GM19238 (cell line): ENCODE measurements at regions not wholly inside any gene's neighbourhood (a gene's known extent, or its start where the extent isn't known, plus 50 kb on each side); places are given as distances from the start of the nearest gene placed in this dataset.

Source experiments
- DNase-seq: peaks from one replicate; pipeline ENCODE4 v3.0.0; 2011; ENCODE audit warnings: low spot score; ENCODE audit not compliant: insufficient read length

DNA sequence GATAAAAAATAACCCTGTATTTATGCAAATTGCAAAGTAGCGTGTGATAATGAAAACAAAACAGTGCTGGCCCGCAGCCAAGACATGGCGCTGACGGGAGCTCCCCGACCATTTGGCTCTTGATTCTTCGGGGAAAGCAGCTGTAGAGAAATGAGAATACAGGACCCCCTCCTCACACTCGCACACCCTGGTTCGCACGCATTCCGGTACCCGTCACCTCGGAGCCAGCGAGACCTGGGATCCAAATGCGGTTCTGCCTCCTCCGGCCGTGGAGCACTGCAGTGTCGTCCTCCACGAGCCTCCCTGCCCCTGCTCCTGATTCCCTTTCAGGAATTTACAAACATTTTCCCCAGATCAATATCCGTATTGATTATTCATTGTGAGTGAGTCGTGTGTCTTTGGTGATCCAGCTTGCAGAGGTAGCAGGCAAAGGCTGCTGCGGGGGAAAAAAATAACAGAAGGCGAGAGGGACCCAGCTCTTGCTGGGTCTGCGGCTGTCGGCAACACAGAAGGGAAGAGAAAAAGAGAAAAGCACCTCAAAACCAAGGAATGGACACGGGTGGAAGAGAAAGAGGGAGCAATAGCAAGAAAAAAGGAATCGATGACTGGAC, 184.1 kb upstream of the ZFHX3 start:
- no peak for DNase-seq

DNA sequence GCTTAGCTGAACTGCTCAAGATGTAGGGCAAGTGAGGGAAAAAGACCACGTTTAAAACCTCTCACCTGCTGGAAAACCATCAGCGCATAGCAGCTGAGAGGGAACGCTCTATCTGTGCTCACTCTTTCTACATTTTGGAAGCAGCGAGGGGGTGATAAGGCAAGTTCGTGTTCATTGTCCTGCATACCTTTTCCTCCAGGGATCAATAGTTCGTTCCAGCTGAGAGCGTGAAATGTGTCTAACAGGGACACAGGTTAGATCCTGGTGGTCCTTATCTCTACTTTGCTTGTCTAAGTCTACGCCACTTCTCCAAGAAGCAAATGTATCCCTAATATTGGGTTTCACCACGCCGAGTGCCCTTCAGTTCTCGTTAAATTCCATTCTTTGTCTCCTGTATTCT, 183.5 kb upstream of the ZFHX3 start:
- no peak for DNase-seq

DNA sequence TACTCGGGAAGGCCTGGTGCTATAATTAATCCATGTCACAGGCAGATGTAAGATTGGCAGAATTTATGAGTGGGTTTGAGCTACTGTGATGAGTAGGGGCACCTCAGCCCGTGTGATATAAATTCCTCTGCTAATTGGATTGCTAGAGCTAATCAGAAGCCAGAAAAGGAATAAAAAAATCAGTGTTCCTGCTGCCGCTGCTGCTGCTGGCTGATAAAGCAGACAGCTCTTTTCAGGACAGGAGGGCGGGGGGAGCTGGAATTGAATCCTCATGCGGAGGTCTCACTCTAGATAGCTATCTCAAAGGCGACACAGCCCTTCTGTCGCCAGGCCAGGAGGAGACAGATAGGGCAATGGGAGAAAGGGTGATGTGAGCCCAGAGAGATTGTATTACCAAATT, 182.7 kb upstream of the ZFHX3 start:
- DNase-seq: no peak

DNA sequence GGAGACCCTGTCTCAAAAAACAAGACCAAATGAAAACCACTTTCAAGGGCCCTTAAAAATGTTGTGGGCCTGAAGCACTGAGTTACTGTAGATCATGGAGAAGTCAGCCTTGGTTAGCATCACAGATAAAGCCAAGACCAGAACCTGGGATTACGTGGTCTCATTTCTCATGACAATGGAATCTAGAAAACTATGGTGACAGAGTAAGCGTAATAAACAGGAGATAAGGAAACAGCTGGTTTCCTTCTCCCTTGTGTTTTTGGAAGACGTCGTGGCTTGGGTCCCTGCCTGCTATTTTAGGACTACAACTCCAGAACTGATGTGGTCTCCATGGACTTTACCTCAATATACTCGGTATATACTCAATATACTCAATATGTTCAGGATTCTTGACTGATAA, 180.7 kb upstream of the ZFHX3 start:
- no peak for DNase-seq

DNA sequence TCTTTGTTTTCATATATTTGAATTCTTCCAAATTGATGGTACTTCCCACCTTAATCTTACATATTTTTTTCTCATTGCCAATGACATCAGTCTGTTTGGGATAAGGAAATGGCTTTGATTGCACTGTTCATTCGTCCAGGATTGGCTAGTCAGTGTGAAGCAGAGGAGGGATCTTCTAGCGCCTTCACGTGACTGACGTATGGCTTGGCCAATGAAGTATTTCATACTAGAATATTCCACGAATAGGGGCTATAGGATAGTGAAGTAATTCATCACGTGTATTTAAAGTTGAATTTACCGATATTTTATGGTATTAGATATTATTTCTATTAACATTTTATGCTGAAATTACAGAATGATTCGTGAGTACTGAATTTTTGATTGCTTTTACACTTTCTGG, 178.7 kb upstream of the ZFHX3 start:
- no peak for DNase-seq

DNA sequence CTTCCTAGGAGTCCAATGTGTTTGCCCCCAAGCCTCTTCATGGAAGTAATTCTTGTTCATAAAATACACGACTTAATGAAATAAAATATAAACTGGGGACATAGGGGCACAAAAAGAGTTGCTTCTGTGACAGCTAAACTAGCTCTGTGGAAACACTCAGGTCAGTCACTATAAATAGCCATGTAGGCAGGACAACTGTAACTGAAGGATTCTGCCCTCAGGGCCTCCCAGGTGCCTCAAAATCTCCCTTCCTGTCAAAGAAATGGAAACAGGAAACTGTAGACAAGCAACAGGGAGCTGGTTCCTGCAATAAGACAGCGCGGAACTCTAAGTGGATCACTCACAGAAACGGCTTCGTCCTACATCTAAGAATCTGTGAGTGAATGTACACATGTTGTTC, 178.1 kb upstream of the ZFHX3 start:
- no peak for DNase-seq

DNA sequence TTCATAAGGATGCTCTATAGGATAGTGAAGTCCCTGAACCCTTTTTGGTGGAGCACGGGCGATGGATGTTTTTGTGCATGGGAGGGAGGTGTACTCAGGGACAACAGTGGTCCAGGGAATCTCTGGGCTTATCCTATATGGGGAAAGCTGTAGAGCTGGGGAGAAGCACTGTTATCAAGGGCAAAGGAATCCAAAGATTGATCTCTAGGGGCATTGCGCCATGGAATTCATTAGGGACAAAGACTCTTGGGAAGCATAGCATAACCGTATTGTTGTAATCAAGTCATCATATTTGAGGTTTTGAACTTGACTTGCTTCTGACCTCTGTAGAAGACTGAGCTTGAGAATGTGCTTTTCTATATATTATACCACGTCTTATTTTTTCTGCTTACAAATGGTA, 172.9 kb upstream of the ZFHX3 start:
- no peak for DNase-seq

DNA sequence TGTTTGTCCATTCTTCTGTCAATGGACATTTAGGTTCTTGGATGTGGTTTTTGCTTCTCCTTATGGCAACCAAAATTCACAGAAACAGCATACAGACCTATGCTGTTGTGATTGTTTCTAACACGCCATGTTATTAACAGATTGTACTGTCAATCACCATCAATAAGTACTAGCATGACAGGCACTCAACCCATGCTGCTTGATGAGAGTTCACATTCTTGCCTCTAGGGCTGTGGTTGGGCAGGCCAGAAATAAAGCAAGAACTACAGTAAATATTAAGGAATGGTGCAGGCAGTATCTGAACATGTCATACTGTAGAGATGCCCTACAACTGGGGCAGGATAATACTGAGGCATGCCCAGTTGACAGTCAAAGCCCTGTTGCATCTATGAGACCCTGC, 171.2 kb upstream of the ZFHX3 start:
- DNase-seq: no peak

DNA sequence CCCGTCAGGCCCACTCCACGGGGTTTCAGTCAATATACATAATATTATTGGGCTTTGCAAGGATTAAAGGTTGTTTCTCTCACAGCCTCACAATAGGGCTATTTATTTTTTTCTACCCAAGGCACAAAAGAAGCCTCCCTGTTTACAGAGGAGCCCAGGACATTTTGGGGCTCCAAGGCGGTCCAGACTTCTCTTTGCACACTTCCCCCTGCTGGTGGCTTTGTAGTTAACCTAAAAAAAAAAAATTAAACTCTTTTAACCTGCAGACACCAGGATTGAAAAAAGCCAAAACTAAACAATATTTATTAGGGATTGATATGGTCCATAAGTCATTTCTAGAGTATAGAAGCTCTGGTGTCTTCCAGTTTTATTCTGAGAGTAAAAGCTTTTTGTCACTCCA, 169.7 kb upstream of the ZFHX3 start:
- no peak for DNase-seq

DNA sequence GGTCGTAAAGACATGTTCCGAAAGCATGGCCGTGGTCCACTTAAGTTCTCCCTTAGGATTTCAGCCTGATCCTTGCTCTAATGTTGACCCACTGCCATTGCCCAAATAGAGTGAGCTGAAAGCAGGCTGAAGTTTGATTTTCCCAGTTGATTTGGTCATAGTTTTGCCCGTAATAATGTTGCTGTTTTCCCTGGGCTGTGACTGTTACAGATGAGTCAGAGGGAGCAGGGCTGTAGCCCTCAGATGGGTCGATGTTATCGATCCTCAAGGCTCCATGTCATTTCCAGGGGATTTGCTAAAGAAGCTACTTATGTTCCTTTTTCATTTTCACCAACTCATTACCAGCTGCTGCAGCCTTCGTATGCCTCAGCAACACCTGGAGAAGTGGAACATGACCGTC, 169.0 kb upstream of the ZFHX3 start:
- no peak for DNase-seq

DNA sequence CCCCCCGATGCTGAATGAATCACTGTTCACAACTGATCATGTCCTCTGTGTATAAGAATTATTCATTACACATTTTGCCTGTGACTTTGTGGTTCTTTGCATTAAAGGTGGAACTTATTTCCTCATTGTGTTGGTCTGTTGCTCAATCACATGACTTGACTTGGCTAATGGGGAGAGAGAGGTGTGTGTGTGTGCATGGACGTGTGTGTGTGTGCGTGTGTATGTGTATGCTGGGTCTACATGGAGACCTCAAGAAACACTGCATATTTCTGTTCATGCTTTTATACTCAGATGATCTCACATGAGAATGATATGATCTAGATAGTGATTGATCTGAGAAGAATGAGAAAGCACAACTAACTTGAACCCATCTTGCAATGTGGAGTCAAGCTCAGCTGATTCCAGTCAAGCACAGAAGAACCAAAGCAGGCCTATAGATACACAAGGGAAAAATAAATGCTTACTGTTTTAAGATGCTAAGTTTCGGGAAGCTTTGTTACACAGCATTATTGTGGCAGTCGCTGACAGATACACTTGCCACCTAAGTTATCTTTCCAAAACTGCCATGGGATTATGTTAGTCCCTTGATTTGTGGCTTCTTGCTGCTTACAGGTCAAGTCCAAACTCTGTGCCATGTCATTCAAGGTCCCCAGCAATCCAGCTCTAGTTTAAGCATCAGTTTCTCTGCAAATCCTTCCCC, 167.9 kb upstream of the ZFHX3 start:
- no peak for DNase-seq

DNA sequence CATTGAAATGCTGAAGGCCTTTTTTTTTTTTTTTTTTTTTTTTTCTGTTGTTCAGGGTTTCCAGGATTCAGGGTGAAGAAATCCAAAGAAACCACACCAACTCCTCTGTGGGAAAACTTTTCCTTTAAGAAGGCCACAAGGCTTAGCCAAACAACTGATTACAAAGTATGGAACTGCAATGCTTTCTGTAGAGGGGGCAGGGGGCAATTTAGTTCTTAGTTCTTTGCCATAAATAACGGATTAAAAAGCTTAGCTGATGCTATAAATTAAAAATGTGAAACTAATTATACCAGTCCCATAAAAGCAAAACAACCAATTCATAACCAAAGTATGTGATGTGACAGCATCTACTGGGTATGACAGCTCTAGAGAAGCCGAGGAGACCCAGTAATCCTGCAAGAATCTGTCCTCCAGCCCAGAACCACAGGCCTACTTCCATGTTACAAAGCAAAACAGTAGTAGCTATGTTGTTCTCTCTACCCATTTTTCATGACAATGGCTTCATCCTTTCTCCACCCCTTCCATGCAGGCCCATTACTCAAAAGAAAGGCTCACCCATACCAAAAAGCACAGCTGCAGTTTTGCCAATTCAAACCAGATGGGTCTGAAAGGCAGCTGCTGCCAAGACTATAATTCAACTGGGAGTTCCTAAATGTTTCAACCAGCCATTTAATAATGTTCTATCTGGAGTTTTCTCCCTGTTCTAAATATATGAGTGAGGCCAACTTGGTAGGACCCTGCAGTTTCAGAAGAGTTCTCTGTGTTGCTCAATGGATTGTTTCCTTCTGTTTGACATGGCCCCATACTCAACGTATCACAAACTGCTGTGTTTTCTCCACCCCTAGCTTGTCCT, 167.1 kb upstream of the ZFHX3 start:
- no peak for DNase-seq

DNA sequence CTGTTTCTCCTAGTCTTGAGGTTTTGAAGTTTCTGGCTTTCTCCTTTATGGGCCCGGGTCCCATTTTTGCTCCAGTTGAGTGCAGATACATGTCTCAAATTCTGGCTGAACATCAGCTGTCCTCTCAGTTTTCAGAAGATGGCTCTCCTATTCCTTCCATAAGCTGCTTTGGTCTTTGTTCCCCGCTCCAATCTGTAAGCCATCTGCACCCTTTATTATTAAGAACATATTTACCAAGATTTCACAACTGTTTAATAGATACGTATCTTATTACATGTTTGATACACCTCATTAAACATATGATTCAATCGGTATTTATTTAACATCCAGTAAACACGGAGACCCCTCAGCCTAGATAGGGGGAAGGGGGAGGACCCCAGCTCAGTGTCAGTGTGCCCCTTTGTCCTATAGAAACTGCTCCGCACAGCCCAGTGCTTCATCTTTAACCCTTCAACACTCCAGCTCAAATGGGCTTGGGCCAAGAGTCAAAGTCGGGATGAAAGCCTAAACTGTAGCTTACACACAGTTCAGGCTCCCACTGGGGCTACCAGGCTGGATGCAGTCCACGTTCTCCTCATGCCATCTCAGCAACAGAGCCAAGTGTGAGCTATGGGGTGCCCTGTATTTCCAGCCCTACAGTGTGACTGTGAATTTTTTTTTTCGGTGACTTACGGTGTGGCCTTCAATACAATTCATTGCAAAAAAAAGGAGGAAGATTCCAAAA, 166.0 kb upstream of the ZFHX3 start:
- DNase-seq: no peak

DNA sequence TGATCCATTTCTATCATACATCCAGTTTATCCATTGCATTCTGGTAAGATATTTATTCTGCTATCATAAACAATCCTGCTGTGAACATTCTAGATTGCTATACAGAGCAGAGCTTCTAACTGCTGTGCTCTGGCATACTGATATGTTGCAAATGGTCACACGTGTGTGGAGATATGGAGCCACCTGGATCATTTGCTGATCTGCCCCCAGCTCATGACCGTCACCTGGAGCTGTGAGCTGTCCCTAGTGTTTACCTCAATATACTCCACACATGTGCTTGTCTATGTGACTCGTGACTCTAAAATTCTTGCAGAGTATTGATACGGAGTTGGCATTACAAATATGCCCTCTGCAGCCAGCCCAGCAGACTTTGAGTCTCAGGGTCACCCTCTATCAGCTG, 164.5 kb upstream of the ZFHX3 start:
- no peak for DNase-seq

DNA sequence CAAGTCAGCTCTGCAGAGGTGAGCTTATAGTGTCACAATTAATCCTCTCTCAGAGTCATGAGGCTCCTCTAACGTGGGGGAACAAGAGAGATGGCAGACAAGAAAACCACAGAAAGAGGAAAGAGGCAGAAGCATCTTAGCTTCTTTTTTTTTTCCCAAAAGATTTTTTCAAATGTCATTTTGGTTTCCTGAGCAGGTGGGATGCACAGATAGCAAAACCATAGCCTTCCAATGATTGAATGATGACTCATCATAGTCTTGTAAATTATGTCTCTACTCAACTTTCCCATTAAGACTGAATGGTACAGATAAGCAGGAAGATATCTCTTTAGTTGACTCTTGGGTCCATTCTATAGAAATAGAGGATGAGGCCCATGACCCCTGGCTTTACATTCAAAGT, 162.8 kb upstream of the ZFHX3 start:
- no peak for DNase-seq

DNA sequence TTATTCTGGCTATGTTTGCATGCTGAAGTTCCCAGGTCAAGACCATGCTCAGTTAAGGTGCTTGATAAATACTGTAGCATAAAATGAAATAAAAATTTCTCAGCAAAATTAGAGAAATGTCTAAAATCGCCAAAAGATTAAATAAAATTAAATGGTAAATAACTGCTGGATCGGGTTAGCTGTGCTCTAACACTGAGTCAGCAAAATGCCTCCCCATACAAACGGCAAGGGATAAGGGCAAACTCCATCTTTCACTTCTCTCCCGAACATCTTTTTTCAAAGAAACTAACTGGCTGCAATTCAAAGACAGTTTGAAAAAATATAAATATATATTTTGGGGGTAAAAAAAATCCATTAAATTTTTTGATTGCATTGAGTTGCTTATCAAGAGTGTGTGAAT, 162.2 kb upstream of the ZFHX3 start:
- no peak for DNase-seq

DNA sequence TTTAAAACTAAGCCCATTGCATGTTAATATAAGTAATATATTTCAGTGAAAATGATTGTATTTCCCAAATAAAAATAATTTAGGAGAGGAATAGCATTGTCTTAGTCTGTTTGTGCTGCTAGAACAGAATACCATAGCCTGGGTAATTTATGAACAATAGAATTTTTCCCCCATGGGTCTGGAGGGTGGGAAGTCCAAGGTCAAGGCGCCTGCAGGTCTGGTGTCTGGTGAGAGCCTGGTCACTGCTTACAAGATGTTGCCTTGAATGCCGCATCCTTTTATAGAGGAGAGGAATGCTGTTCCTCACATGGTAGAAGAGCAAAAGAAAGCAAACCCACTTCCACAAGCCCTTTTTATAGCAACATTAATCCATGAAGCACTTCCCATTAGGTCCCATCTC, 161.3 kb upstream of the ZFHX3 start:
- no peak for DNase-seq

DNA sequence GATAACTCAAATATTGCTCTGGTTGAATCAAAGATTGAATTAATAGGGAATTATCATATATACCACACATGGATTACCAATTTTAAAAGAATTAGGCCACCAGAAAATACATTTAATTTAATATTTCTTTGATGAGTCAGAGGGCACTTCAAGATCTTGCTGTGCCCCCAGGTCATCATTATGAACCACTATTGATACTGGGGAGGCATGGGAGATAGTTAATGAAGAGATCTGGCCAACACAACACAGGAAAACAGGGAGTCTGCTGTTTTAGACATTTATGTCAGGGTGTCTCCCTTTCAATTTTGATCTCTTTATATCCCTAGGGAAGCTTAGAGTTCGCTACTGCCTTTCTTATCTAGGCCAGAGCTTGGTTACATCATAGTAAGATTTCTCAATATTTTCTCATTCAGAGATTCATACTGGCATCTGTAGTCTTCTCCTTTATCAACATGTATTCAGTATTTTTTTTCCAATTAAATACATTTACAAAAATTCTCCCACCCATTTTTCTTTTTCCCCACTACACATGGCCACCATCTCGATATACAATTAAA, 158.3 kb upstream of the ZFHX3 start:
- no peak for DNase-seq

DNA sequence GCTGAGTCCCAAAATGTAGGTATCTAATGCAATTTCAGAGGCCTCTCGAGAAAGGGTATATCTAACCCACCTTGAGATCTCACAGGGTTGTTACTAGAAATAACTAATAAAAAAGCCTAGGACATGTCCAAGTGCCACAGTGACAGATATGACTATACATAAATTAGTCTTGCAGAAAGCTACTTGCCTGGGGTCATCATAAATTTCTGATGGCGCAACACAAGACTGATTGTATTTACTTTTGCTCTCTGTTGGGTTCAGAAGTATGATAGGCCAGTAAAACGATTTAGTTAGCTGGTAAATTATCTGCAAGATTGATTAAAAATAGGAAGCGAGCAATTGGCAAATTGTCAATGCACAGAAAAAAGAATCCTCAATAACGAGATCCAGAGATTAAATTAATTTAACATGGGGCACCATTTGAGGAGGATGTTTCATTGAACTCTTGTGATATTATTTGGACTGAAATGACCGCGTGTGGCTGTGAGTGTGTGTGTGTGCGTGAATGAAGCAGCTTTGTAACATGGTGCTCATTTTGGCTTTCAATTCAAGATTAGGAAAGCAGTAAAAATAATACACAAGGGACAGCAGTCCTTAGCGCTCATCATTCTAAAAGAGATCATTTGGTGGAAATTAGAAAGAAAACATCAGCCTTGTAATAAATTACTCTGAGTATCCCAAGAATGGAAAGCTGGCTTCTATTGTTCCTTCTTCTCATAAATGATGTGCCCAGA, 157.4 kb upstream of the ZFHX3 start:
- DNase-seq: no peak

DNA sequence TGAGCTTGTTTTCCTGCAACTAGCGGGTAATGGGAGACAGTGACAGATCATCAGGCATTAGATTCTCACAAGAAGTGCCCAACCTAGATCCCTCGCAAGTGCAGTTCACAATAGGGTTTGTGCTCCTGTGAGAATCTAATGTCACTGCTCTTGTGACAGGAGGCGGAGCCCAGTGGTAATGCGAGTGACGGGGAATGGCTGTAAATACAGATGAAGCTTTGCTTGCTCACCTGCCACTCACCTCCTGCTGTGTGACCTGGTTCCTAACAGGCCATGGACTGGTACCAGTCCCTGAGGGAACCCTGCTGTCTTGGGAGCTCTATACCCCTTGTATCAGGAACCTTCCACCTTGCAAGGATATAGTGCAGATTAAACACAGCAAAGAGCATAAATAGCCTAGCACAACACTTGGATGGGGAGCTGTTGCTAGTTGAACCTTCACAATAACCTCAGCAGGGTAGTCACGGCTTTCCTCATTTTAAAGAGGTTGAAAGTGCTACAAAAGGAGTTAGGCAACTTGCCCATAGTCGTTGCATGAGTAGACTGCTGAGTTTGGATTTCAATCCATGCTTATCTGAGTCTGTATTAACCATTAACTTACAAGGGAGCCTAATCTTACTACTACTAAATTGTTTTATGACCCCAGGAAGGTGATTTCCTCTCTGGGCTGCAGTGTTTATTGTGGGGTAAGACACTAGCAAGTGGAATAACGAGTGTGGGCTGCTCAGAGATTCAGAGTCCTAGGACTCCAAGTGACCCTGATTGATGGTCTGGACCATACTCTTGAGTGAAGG, 156.6 kb upstream of the ZFHX3 start:
- DNase-seq: no peak
